ENCODE measurements at regions not wholly inside any gene's neighbourhood (a gene's known extent, or its start where the extent isn't known, plus 50 kb on each side); places are given as distances from the start of the nearest gene placed in this dataset.

GRCh38 chr4:138088449-138089208, 153.5 kb downstream of the SLC7A11 start:
- dilution Hi-C loops (cut with HindIII; ENCODE audit: low sequenced_read_pairs, unreplicated experiment) (no loop called here), in situ Hi-C loops (cut with MboI; ENCODE audit: low sequenced_read_pairs) (loop anchor here (5.0 kb wide), 1 partner anchor 51 kb away; no protein-coding TSS in a partner anchor), intact Hi-C loops (cut with micrococcal nuclease) (no loop called here)
- Histone ChIP-seq H2AFZ (replicated peaks; ENCODE audit: low read length, poor library complexity) (no peak overlapping the region), H2AK9ac (replicated peaks; ENCODE audit: low read depth, low read length, poor library complexity) (no peak overlapping the region), H2BK15ac (ENCODE audit: low read depth, low read length) (no peak overlapping the region), H4K5ac (ENCODE audit: low read depth, low read length) (no peak overlapping the region), H3K9ac (ENCODE audit: low read depth, low read length) (no peak overlapping the region), H4K20me1 (ENCODE audit: insufficient read depth, low read length) (no peaks in the 10 kb centered on the region), H3K9me3 (ENCODE audit: control insufficient read depth, insufficient read depth, low read length) (no peaks in the 10 kb centered on the region), H3K4me2 (ENCODE audit: low read depth, low read length) (no peak overlapping the region), H3K36me3 (ENCODE audit: control insufficient read depth, insufficient read depth, low read length) (no peaks in the 10 kb centered on the region), H3K18ac (ENCODE audit: low read depth, low read length) (no peak overlapping the region), H3K27ac (ENCODE audit: insufficient read depth, low read length) (no peak overlapping the region), H2AK5ac (ENCODE audit: low read depth, low read length) (no peak overlapping the region), H4K91ac (ENCODE audit: insufficient read depth, low read depth, low read length) (no peak overlapping the region), H3K4ac (ENCODE audit: low read depth, low read length) (no peak overlapping the region), H2BK5ac (ENCODE audit: low read depth, low read length, poor library complexity, severe bottlenecking) (no peak overlapping the region), H3K56ac (ENCODE audit: extremely low read depth, insufficient read depth, low read length) (no peak overlapping the region), H3K79me1 (ENCODE audit: low read depth in 1 of 2, low read length in 2 of 2) (no peaks in the 10 kb centered on the region), H3K27me3 (ENCODE audit: control insufficient read depth, insufficient read depth, low read length) (no peaks in the 10 kb centered on the region), H4K8ac (ENCODE audit: low read depth in 2 of 2, low read length in 2 of 2) (no peak overlapping the region), H3K14ac (replicated peaks; ENCODE audit: low read depth, low read length) (no peak overlapping the region), H3K23ac (ENCODE audit: low read depth, low read length) (no peak overlapping the region), H3K4me1 (ENCODE audit: control insufficient read depth, insufficient read depth, low read length) (0 out of 2 replicates have a peak, but pooled peaks cover 2% of the 10 kb centered on the region), H2BK120ac (ENCODE audit: low read depth, low read length) (no peak overlapping the region), H2BK20ac (ENCODE audit: low read depth, low read length) (no peak overlapping the region), H3K4me3 (ENCODE audit: insufficient read depth, low read depth, low read length) (no peak overlapping the region), H3K9me1 (ENCODE audit: insufficient read depth, low read length) (no peaks in the 10 kb centered on the region)
- CTCF ChIA-PET: interaction anchor here (2.5 kb wide), 1 partner anchor 53 kb away, joined by 11 read pairs; no protein-coding TSS in a partner anchor
- no peak for ATAC-seq (ENCODE audit: low read depth)
- BruUV-seq (replicated peaks): no TSS peak
- 95% methylated on average over 18 of the region's 67 CpGs; no CpG with 5 or more reads in 1 of the 2 experiments for WGBS, 2 experiments (ENCODE audit: extremely low coverage in 2 of 2, insufficient read length in 1 of 2)
- TF ChIP-seq POLR2A (IDR thresholded peaks at IDR 0.05; ENCODE audit: low read depth, low read length) (no peak), CHD1 (IDR thresholded peaks at IDR 0.05; ENCODE audit: low read depth, low read length) (no peak), MXI1 (IDR thresholded peaks at IDR 0.05; ENCODE audit: borderline replicate concordance, low read depth, low read length) (no peak), RAD21 (IDR thresholded peaks at IDR 0.05; ENCODE audit: low read length) (no peak), CTCF (conservative IDR thresholded peaks at IDR 0.05; ENCODE audit: low read depth, low read length) (no peak)
- DNase-seq: no peak
- POLR2A ChIA-PET (ENCODE audit: unreplicated experiment): no interaction called here

Measured in IMR-90 (cell line).